ENCODE measurements at regions not wholly inside any gene's neighbourhood (a gene's known extent, or its start where the extent isn't known, plus 50 kb on each side); places are given as distances from the start of the nearest gene placed in this dataset.

DNA sequence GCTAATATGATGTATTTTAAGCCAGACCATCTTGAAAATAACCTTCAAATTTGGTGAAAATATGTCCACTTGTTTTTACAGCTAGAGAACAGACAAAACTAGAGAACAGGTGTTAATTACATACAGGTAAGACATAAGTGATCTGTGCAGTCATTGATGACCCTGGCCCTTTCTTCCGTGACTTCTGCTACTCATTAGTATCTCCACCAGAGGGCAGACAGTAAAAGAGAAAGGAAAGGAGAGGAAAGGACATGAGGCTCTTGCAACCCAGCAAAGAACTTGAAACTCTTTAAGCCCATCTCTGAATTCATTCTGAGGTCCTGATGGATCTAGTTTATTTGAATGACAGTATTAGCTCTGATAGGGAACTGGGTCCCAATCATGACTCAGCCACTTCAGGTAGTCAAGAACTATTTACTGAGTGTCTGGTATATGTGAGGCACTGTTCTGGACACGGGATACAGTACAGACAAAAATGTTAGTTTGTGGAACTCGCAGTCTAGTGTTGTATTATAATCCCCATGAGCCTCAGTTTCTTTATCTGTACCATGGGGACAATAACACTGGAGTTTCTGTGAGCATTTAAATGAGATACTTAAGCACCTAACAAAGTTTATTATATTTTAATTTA, 121.0 kb upstream of the TEX13D start:
- peak; percentile 39 for DNase-seq (ENCODE audit: low spot score)
- in situ Hi-C loops (cut with MboI; ENCODE audit: low pct_unique_long_range_greater_than_20kb, low sequenced_read_pairs, unreplicated experiment), result no loop called here
- TF ChIP-seq, protein P1, sequence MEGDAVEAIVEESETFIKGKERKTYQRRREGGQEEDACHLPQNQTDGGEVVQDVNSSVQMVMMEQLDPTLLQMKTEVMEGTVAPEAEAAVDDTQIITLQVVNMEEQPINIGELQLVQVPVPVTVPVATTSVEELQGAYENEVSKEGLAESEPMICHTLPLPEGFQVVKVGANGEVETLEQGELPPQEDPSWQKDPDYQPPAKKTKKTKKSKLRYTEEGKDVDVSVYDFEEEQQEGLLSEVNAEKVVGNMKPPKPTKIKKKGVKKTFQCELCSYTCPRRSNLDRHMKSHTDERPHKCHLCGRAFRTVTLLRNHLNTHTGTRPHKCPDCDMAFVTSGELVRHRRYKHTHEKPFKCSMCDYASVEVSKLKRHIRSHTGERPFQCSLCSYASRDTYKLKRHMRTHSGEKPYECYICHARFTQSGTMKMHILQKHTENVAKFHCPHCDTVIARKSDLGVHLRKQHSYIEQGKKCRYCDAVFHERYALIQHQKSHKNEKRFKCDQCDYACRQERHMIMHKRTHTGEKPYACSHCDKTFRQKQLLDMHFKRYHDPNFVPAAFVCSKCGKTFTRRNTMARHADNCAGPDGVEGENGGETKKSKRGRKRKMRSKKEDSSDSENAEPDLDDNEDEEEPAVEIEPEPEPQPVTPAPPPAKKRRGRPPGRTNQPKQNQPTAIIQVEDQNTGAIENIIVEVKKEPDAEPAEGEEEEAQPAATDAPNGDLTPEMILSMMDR (IDR thresholded peaks at IDR 0.05; ENCODE audit: extremely low read depth, insufficient read depth, missing control alignments), result peak; percentile 71

DNA sequence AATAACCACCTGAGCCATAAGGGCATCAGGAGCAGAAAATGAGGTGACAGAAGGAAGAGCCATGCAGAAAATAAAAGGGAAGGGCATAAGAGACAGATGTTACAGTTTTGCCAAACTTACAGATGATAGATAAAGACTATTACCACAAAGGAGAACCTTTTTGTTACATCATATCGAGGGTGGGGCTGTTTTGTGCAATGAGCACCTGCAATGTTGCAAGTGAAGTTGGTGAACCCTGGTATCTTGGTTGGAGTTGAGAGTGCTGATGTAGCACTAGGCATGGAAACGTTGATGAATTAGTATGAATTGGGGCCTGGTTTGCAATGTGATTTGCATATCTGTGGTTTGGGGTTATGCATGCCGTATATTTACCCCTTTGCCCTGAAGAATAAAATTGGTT, 119.8 kb upstream of the TEX13D start:
- TF ChIP-seq, protein P1 (IDR thresholded peaks at IDR 0.05; ENCODE audit: extremely low read depth, insufficient read depth, missing control alignments), result no peak
- in situ Hi-C loops (cut with MboI; ENCODE audit: low pct_unique_long_range_greater_than_20kb, low sequenced_read_pairs, unreplicated experiment), result no loop called here
- DNase-seq (ENCODE audit: low spot score), result no peak

DNA sequence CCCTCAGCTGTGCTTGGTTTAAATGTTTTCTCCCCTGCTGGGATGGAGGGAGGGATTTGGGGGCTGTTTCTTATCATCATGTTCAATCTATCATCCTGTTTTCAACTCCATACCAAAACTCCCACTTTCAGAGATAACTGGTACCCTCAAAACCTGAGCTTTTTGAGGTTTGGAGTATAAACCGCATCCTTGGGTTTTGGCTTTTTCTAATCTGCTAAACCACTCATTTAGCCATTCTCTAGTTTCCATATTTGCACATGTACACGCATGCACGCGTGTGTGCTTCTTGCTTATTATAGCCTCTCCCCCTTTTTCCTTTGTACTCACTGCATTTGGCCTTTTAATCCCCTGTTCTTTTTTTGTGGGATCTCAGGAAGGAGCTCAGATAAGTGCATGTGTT, 116.7 kb upstream of the TEX13D start:
- DNase-seq (ENCODE audit: low spot score), result no peak
- in situ Hi-C loops (cut with MboI; ENCODE audit: low pct_unique_long_range_greater_than_20kb, low sequenced_read_pairs, unreplicated experiment), result no loop called here
- TF ChIP-seq, protein P1 (IDR thresholded peaks at IDR 0.05; ENCODE audit: extremely low read depth, insufficient read depth, missing control alignments), result no peak

DNA sequence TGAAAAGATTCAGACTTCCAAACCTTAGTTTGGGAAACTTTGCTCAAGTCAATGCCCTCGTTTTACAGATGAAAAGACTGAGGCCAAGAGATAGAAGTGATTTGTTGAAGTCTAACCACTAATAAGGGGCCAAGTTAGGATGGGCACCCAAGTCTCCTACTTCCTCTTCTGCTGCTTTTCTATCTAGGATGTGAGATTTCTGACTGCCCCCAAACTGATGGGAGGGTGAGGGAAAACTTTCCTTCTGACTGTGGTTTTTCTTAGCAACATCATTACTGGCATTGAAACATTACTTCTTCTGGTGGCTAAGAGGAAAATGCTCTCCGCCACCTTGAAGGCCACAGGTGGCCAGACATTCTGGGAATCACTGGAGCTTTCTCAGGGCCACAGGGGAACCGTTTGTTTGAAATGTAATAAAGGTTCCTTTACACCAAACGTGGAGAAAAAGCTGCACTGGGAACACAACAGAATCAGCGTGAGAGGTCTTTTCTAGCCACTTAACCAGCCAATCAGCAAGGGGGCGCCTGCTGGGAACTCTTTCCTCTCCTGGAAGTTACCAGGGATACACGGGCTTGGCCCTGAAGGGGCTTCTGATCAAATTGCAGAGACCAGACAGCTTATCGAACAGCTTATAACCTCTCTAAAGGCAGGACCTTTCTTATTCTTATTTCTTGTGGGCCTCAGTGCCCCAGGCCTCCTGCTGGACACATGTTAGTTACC, 115.9 kb upstream of the TEX13D start:
- TF ChIP-seq, protein P1 (IDR thresholded peaks at IDR 0.05; ENCODE audit: extremely low read depth, insufficient read depth, missing control alignments), result no peak
- in situ Hi-C loops (cut with MboI; ENCODE audit: low pct_unique_long_range_greater_than_20kb, low sequenced_read_pairs, unreplicated experiment), result no loop called here
- DNase-seq (ENCODE audit: low spot score), result no peak

DNA sequence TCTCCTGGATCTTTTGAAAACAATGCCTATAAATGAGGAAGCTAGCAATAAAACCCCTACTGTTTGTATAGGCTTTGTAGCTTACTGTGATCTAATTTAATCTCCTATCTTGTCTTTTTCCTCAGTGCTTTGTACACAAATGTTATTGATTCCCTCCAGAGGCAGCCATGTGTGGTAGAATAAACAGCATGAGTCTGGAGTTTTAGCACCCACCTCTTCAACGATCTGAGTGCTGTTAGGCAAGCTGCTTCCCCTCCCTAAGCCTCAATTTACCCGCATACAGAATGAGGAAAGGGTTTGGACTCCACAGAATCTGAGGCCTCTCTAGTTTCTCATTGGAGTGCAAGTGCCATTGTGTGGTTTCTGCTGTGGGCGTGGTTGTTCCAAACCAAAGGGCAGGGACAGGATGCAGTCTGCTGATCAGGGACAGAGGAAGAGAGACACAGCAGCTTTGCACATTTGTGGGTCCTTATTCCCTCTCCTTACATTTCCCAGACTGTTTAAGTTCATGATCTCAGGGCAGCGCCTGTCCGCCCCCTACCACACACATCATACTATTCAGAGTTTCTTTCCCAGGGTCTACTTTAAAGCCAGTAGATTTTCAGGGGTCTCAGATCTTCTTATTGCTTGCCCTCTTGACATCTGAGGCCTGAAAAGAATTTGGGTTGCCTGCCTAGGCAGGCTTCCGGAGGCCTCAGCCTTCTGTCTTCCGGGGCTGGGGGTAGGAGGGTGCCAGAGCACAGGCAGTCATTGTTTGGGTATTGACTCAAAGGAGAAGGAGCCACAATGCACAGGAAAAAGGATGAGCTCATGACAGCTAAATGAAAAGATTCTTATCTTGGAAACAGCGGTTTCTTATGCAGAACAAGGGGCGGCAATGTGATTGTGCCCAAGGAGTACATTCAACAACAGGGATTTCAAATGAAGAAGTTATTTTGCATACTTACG, 114.9 kb upstream of the TEX13D start:
- no peak for DNase-seq (ENCODE audit: low spot score)
- TF ChIP-seq, protein P1 (IDR thresholded peaks at IDR 0.05; ENCODE audit: extremely low read depth, insufficient read depth, missing control alignments), result no peak
- in situ Hi-C loops (cut with MboI; ENCODE audit: low pct_unique_long_range_greater_than_20kb, low sequenced_read_pairs, unreplicated experiment), result no loop called here

DNA sequence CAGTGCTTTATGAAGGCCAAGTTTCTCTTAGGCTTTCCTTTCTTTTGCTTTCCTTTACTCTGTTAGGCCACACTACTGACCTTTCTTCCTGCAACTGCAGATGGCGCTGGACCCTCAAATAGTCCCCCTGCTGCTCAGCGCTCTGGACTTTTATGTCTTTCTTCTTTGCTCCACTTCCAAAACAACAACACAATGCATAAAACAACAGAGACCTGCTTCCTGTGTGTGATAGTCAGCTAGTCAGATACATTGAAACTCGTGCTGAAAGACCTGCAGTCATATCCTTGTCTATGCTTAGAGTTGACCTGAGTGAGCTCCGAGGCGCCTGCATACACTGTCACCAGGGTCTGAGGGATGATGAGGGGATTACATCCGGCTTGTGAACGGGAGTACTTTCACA, 108.9 kb upstream of the TEX13D start:
- in situ Hi-C loops (cut with MboI; ENCODE audit: low pct_unique_long_range_greater_than_20kb, low sequenced_read_pairs, unreplicated experiment), result no loop called here
- DNase-seq (ENCODE audit: low spot score), result no peak
- TF ChIP-seq, protein P1 (IDR thresholded peaks at IDR 0.05; ENCODE audit: extremely low read depth, insufficient read depth, missing control alignments), result no peak

Data from GM13977 (cell line).